ENCODE measurements at regions not wholly inside any gene's neighbourhood (a gene's known extent, or its start where the extent isn't known, plus 50 kb on each side); places are given as distances from the start of the nearest gene placed in this dataset.

- 69 to 83% (median 81%) methylated on average over 4 to 6 of the region's 6 CpGs for WGBS, 4 donors
- Histone ChIP-seq H3K36me3 (replicated peaks in 1 of 2) (no peaks in the 10 kb centered on the region), H3K4me3 (no peak overlapping the region), H3K4me1 (replicated peaks in 1 of 2) (no peaks in the 10 kb centered on the region), H3K9me3 (replicated peaks in 1 of 3) (no peaks in the 10 kb centered on the region), H3K27ac (no peak overlapping the region), H3K27me3 (no peaks in the 10 kb centered on the region)
- TF ChIP-seq POLR2A (IDR thresholded peaks at IDR 0.05) = no peak
- intact Hi-C loops (cut with DNase I) = no loop called here
- no peak for DNase-seq
Measured at GRCh38 chr7:41374150-41374848, 328.6 kb downstream of the INHBA start.

GRCh38 chr7:41367967-41368882, 334.7 kb downstream of the INHBA start:
- TF ChIP-seq CTCF (IDR thresholded peaks at IDR 0.05) = no peak
- TF ChIP-seq POLR2A (IDR thresholded peaks at IDR 0.05) = no peak
- Histone ChIP-seq H3K27me3 (no peaks in the 10 kb centered on the region), H3K9me3 (replicated peaks in 1 of 3) (no peaks in the 10 kb centered on the region), H3K27ac (no peak overlapping the region), H3K4me1 (replicated peaks in 1 of 2) (no peaks in the 10 kb centered on the region), H3K4me3 (no peak overlapping the region), H3K36me3 (replicated peaks in 1 of 2) (no peaks in the 10 kb centered on the region)
- 85 to 94% (median 88%) methylated on average over 10 to 11 of the region's 11 CpGs for WGBS, 4 donors
- DNase-seq = no peak
- intact Hi-C loops (cut with DNase I) = no loop called here

- TF ChIP-seq POLR2A (IDR thresholded peaks at IDR 0.05) = no peak
- no peak for TF ChIP-seq CTCF (IDR thresholded peaks at IDR 0.05)
- H3K27me3 ChIP-seq = no peaks in the 10 kb centered on the region
- 52 to 73% (median 71%) methylated on average over 1 of the region's 1 CpG for WGBS, 4 donors
- DNase-seq = no peak
- H3K36me3 ChIP-seq (replicated peaks in 1 of 2) = no peaks in the 10 kb centered on the region
- H3K27ac ChIP-seq = no peak overlapping the region
- no peaks in the 10 kb centered on the region for H3K4me1 ChIP-seq (replicated peaks in 1 of 2)
- no peaks in the 10 kb centered on the region for H3K9me3 ChIP-seq (replicated peaks in 1 of 3)
- intact Hi-C loops (cut with DNase I) = no loop called here
- no peak overlapping the region for H3K4me3 ChIP-seq
Measured at GRCh38 chr7:41351091-41351490, 351.8 kb downstream of the INHBA start.

- intact Hi-C loops (cut with DNase I) = no loop called here
- WGBS, 4 donors = 92 to 98% (median 93%) methylated on average over 5 of the region's 5 CpGs
Measured at GRCh38 chr7:41346878-41347277, 356.0 kb downstream of the INHBA start.

More at GRCh38 chr7:41346878-41347277, 356.0 kb downstream of the INHBA start:
- Histone ChIP-seq H3K36me3 (replicated peaks in 1 of 2) (no peaks in the 10 kb centered on the region), H3K27ac (no peak overlapping the region), H3K4me3 (no peak overlapping the region), H3K9me3 (replicated peaks in 1 of 3) (no peaks in the 10 kb centered on the region), H3K4me1 (replicated peaks in 1 of 2) (no peaks in the 10 kb centered on the region), H3K27me3 (no peaks in the 10 kb centered on the region)
- DNase-seq = no peak
- no peak for TF ChIP-seq CTCF (IDR thresholded peaks at IDR 0.05)
- TF ChIP-seq POLR2A (IDR thresholded peaks at IDR 0.05) = no peak
